K562 (cell line): ENCODE measurements at regions not wholly inside any gene's neighbourhood (a gene's known extent, or its start where the extent isn't known, plus 50 kb on each side); places are given as distances from the start of the nearest gene placed in this dataset.

Source experiments
- ATAC-seq: fragments of 200-7000 bp; cut with Tn5 transposase; 3 replicates; pipeline ENCODE4 v1.9.1; 2020; ENCODE audit warnings: moderate library complexity
- BruUV-seq: library from RNA; stranded (reverse); fragments of 400-500 nt; replicated peaks from 2 replicates; lab custom pipeline; 2021; lab: Mats Ljungman, UMichigan
- CTCF ChIA-PET: fragments of 300-600 bp; formaldehyde crosslinking; extraction: SDS; loops from one replicate; lab custom pipeline; 2021; ENCODE audit warnings: low intra/inter-chr PET ratio; lab: Yijun Ruan, JAX
- POLR2A ChIA-PET: fragments of 300-600, 350-650 bp; sonication (Branson Sonifier 250); formaldehyde crosslinking; extraction: SDS; loops from one replicate; lab custom pipeline; 2021; ENCODE audit warnings: antibody characterized with exemption, inconsistent platforms; lab: Yijun Ruan, JAX
- DNase-seq, 4 experiments: peaks; one replicate each; pipeline versions ENCODE4 v3.0.0 to v3.0.0-alpha.2; 2011 to 2018; ENCODE audit warnings: low spot score in 3 of 4, mixed read lengths in 3 of 4; ENCODE audit errors: extremely low read depth in 1 of 4
- FAIRE-seq: peaks from 2 replicates; lab custom pipeline; 2011; peaks lifted over from hg19 to GRCh38; lab: Jason Lieb, UNC
- H2AFZ ChIP-seq: 2 replicates; pipeline ENCODE4 v1.6.0; 2011; ENCODE audit warnings: low read depth, low read length, control low read depth, inconsistent platforms
- H3K27ac ChIP-seq: fragments of 200-600 bp; 3 replicates; pipeline ENCODE4 v1.8.0; 2011; ENCODE audit warnings: low read depth, mild to moderate bottlenecking, control low read depth, inconsistent platforms, low read length, moderate library complexity, mixed read lengths; ENCODE audit errors: extremely low read depth
- H3K27me3 ChIP-seq, 2 experiments: fragments of 300-600 bp in 1 of 2; 2 replicates in 1 of 2; 3 replicates in 1 of 2; pipeline versions ENCODE4 v1.6.0 to v1.8.0; 2011; ENCODE audit warnings: inconsistent platforms in 2 of 2, low read length in 2 of 2, mild to moderate bottlenecking in 1 of 2, mixed read lengths in 1 of 2, moderate library complexity in 1 of 2; ENCODE audit not compliant: control insufficient read depth in 2 of 2, insufficient read depth in 2 of 2
- H3K36me3 ChIP-seq: fragments of 300-600 bp; 3 replicates; pipeline ENCODE4 v1.8.0; 2011; ENCODE audit warnings: mild to moderate bottlenecking, low read length, inconsistent platforms; ENCODE audit not compliant: control insufficient read depth, insufficient read depth
- H3K4me1 ChIP-seq, 2 experiments: fragments of 200-600 bp in 1 of 2; replicated peaks in 1 of 2; 2 replicates in 1 of 2; 3 replicates in 1 of 2; pipeline versions ENCODE4 v1.5.1 to v1.8.0; 2011; ENCODE audit warnings: inconsistent platforms in 2 of 2, low read length in 2 of 2, mild to moderate bottlenecking in 1 of 2, mixed read lengths in 1 of 2, moderate library complexity in 1 of 2; ENCODE audit not compliant: control insufficient read depth in 2 of 2, insufficient read depth in 2 of 2
- H3K4me2 ChIP-seq: 2 replicates; pipeline ENCODE4 v1.6.1; 2011; ENCODE audit warnings: low read length, control low read depth, inconsistent platforms, mixed read lengths; ENCODE audit not compliant: insufficient read depth
- H3K4me3 ChIP-seq: fragments of 200-600 bp; sonication (generic), shearing (Covaris generic); 2 replicates; pipeline ENCODE4 v1.5.1; 2016; ENCODE audit warnings: control low read depth, inconsistent platforms
- H3K79me2 ChIP-seq: fragments of 200-600 bp; 3 replicates; pipeline ENCODE4 v1.8.0; 2011; ENCODE audit warnings: low read length, inconsistent platforms; ENCODE audit not compliant: control insufficient read depth, insufficient read depth
- H3K9ac ChIP-seq, 2 experiments: 2 replicates each; pipeline versions ENCODE4 v1.6.0 to v1.6.1; 2011; ENCODE audit warnings: low read depth in 2 of 2, low read length in 2 of 2, control low read depth in 1 of 2, inconsistent platforms in 1 of 2, mild to moderate bottlenecking in 1 of 2, mixed read lengths in 1 of 2; ENCODE audit not compliant: insufficient read depth in 1 of 2
- H3K9me1 ChIP-seq: one replicate; pipeline ENCODE4 v1.6.0; 2011; ENCODE audit warnings: inconsistent platforms, mild to moderate bottlenecking, low read length, moderate library complexity; ENCODE audit not compliant: control insufficient read depth, insufficient read depth
- H3K9me3 ChIP-seq: replicated peaks from 2 replicates; pipeline ENCODE4 v1.5.1; 2011; ENCODE audit warnings: low read depth, low read length, inconsistent platforms; ENCODE audit not compliant: control insufficient read depth, insufficient read depth
- H4K20me1 ChIP-seq: replicated peaks from 2 replicates; pipeline ENCODE4 v1.6.1; 2011; ENCODE audit warnings: low read length, inconsistent platforms, mixed read lengths; ENCODE audit not compliant: control insufficient read depth, insufficient read depth
- BACH1 ChIP-seq: fragments of 200-800 bp; sonication (Bioruptor generic); IDR thresholded peaks from 2 replicates; pipeline ENCODE4 v1.6.1; 2016; ENCODE audit warnings: missing genetic modification characterization, missing compliant biosample characterization
- HMGN3 ChIP-seq: IDR thresholded peaks from 2 replicates; pipeline ENCODE4 v1.6.1; 2011; ENCODE audit warnings: borderline replicate concordance, low read depth, mild to moderate bottlenecking, mixed read lengths, low read length; ENCODE audit not compliant: insufficient read length; ENCODE audit errors: extremely low read depth
- MCM2 ChIP-seq: fragments of 450-650 bp; IDR thresholded peaks from 2 replicates; pipeline ENCODE4 v1.6.1; 2017; ENCODE audit warnings: low read depth, mild to moderate bottlenecking
- MIER1 ChIP-seq: fragments of 450-650 bp; IDR thresholded peaks from 2 replicates; pipeline ENCODE4 v1.6.1; 2016; ENCODE audit warnings: antibody characterized with exemption, mild to moderate bottlenecking, low read depth
- OTX1 ChIP-seq: fragments of 450-650 bp; formaldehyde crosslinking; IDR thresholded peaks from 2 replicates; pipeline ENCODE4 v1.4.0; 2022; ENCODE audit warnings: mild to moderate bottlenecking
- PKNOX1 ChIP-seq: fragments of 450-650 bp; IDR thresholded peaks from 2 replicates; pipeline ENCODE4 v1.6.1; 2016
- PURB ChIP-seq: sonication (generic); formaldehyde crosslinking; IDR thresholded peaks from 2 replicates; pipeline ENCODE4 v1.9.0; 2021; ENCODE audit warnings: low read depth, mild to moderate bottlenecking, missing genetic modification reagents
- RBBP5 ChIP-seq: fragments of 200-600 bp; sonication (generic); IDR thresholded peaks from 2 replicates; pipeline ENCODE4 v1.6.1; 2012; ENCODE audit warnings: borderline replicate concordance, mild to moderate bottlenecking, low read length, control low read depth, inconsistent platforms; ENCODE audit not compliant: insufficient read depth, poor library complexity, severe bottlenecking
- USF2 ChIP-seq: sonication (generic); formaldehyde crosslinking; IDR thresholded peaks from 2 replicates; pipeline ENCODE4 v1.5.0; 2020; ENCODE audit warnings: missing genetic modification reagents
- ZNF282 ChIP-seq: sonication (generic); formaldehyde crosslinking; IDR thresholded peaks from 2 replicates; pipeline ENCODE4 v1.8.1; 2023; ENCODE audit warnings: missing genetic modification reagents
- WGBS: fragments of 100-300 bp; shearing (Covaris generic); methylation state at CpG from one replicate; pipeline ENCODE4 v1.1.6; 2016; ENCODE audit warnings: low coverage, mixed read lengths; ENCODE audit not compliant: insufficient coverage; ENCODE audit errors: missing lambda C conversion rate; 5-methylcytosine and 5-hydroxymethylcytosine counted together
- in situ Hi-C: fragments of 300-500 bp; cut with MboI; formaldehyde crosslinking; loops from 4 replicates; pipeline ENCODE4 v1.15.0; 2018; ENCODE audit warnings: inconsistent platforms, mixed read lengths
- intact Hi-C: fragments of 100-400 bp; cut with micrococcal nuclease; formaldehyde crosslinking; loops from 2 replicates; pipeline ENCODE4 v1.14.2; 2022

- FAIRE-seq (no peak), DNase-seq (no peak), ATAC-seq (no peak)
- in situ Hi-C loops: no loop called here
- H3K9me1 ChIP-seq: peaks cover 3% of the 10 kb centered on the region
- no TSS peak for BruUV-seq
- CTCF ChIA-PET: no interaction called here
- 1% methylated on average over 6 of the region's 6 CpGs for WGBS
- no peak overlapping the region for H3K9ac ChIP-seq
- no peaks in the 10 kb centered on the region for H3K4me1 ChIP-seq
- H3K27ac ChIP-seq: no peak overlapping the region
- peaks cover 2 to 11% of the 10 kb centered on the region in 2 experiments; a peak in 2 of 5 replicates for H3K27me3 ChIP-seq
- TF ChIP-seq MCM2 (no peak), RBBP5 (no peak), PKNOX1 (no peak), ZNF282 (no peak), BACH1 (tag) (no peak), HMGN3 (no peak), MIER1 (no peak), USF2 (no peak), PURB (CRISPR knock-in tag) (no peak), OTX1 (CRISPR knock-in tag) (no peak)
- H3K36me3 ChIP-seq: no peaks in the 10 kb centered on the region
- no peak overlapping the region for H3K4me3 ChIP-seq
- POLR2A ChIA-PET: no interaction called here
- H4K20me1 ChIP-seq: no peaks in the 10 kb centered on the region
- H3K9me3 ChIP-seq: no peaks in the 10 kb centered on the region
- H3K79me2 ChIP-seq: no peaks in the 10 kb centered on the region
- intact Hi-C loops: no loop called here
- no peak overlapping the region for H3K4me2 ChIP-seq
- H2AFZ ChIP-seq: no peak overlapping the region
Measured at GRCh38 chr1:94726981-94727685, 93.0 kb upstream of the SLC44A3 start.
